ENCODE measurements at regions not wholly inside any gene's neighbourhood (a gene's known extent, or its start where the extent isn't known, plus 50 kb on each side); places are given as distances from the start of the nearest gene placed in this dataset.

- H3K4me3 ChIP-seq (ENCODE audit: low read depth in 1 of 5, low read length in 5 of 5): no peak overlapping the region
- H3K27me3 ChIP-seq (ENCODE audit: control insufficient read depth in 5 of 5, insufficient read depth in 4 of 5, low read length in 5 of 5): peaks cover 0 to 9% (median 3%) of the 10 kb centered on the region in 5 donors
- H3K27ac ChIP-seq (ENCODE audit: low read depth, low read length): no peak overlapping the region
- no peaks in the 10 kb centered on the region for H3K9me3 ChIP-seq (ENCODE audit: control insufficient read depth in 5 of 5, low read length in 5 of 5)
- no peak overlapping the region for H3K9ac ChIP-seq (ENCODE audit: low read length in 5 of 5)
- H3K36me3 ChIP-seq (ENCODE audit: control insufficient read depth in 5 of 5, insufficient read depth in 5 of 5, low read length in 5 of 5): no peaks in the 10 kb centered on the region
- H3K4me1 ChIP-seq (ENCODE audit: control insufficient read depth in 5 of 5, insufficient read depth in 5 of 5, low read length in 5 of 5): no peaks in the 10 kb centered on the region
Observed at GRCh38 chr6:27575594-27576361, 102.9 kb upstream of the ZNF184 start.

DNA sequence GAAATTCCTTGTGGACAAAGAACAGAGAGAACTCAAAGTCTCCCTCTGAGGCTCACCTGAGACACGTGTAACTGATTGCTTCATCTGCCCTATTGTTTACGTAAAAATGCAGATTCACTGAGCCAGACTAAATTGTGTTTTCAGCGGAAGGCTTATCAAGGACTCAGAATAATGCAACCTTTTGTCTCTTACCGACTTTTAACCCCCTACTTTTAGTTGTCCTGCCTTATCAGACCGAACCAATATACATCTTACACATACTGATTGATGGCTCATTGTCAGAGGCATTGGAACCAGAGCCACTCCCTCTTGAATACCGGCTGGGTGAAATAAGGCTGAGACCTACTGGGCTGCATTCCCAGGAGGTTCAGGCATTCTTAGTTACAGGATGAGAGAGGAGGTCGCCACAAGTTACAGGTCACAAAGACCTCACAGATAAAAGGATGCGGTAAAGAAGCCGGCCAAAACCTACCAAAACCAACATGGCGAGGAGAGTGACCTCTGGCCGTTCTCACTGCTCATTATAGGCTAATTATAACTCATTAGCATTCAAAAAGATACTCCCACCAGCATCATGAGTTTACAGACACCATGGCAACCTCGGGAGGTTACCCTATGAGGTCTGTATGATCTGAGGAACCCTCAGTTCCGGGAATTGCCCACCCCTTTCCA lies 95.5 kb upstream of the ZNF184 start:
- Histone ChIP-seq H3K27ac (ENCODE audit: low read depth, low read length) (no peak overlapping the region), H3K9ac (ENCODE audit: low read length in 5 of 5) (no peak overlapping the region), H3K4me3 (ENCODE audit: low read depth in 1 of 5, low read length in 5 of 5) (no peak overlapping the region), H3K36me3 (ENCODE audit: control insufficient read depth in 5 of 5, insufficient read depth in 5 of 5, low read length in 5 of 5) (no peaks in the 10 kb centered on the region), H3K27me3 (ENCODE audit: control insufficient read depth in 5 of 5, insufficient read depth in 4 of 5, low read length in 5 of 5) (peaks cover 21 to 32% (median 22%) of the 10 kb centered on the region in 5 donors), H3K9me3 (ENCODE audit: control insufficient read depth in 5 of 5, low read length in 5 of 5) (no peaks in the 10 kb centered on the region), H3K4me1 (ENCODE audit: control insufficient read depth in 5 of 5, insufficient read depth in 5 of 5, low read length in 5 of 5) (peaks cover 0 to 6% (median 0%) of the 10 kb centered on the region in 5 donors)

DNA sequence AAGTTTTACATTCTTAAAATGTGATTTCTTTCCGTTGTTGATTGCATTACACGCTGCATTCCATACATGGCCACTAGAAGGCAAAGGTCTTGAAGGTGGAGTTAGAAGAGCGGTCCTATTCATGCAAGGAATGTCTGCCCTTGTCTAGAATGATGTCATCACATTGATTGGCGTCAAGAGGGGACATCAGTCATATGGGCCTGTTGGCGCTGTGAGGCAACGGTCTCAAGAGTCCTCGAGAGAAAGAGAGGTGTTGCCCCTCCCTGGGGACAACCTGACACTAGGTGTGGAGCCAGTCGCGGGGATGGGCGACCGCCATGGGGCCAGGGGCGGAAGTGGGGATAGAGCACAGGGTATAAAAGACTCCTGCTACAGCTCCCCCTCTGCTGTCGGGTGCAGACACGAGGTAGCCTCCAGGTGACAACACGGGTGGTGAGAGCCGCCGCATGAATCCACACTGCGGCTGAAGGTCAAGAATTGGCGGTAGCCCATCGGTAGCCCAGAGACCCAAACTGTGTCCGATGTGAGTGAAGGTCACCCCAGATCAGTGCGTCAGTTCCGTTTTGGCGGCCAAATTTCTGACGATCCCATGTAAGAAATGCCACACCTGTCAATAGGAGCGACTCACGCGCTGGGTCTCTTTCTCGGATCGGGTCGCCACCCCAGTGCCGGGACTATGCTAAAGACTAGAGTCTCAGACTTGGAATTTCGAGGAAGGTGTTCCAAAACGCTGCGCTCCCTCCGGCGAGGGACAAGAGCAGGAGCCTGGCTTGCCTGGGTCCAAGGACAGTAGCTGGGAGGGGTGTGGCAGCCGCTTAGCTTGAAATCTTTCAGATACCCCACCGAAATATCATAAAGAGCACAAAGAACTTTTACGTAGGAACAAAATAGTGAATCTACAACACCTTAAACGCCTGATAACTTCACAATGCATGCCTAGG lies 93.2 kb upstream of the ZNF184 start:
- Histone ChIP-seq H3K9me3 (ENCODE audit: control insufficient read depth in 5 of 5, low read length in 5 of 5) (no peaks in the 10 kb centered on the region), H3K27me3 (ENCODE audit: control insufficient read depth in 5 of 5, insufficient read depth in 4 of 5, low read length in 5 of 5) (peaks cover 31 to 43% (median 36%) of the 10 kb centered on the region in 5 donors), H3K27ac (ENCODE audit: low read depth, low read length) (no peak overlapping the region)

DNA sequence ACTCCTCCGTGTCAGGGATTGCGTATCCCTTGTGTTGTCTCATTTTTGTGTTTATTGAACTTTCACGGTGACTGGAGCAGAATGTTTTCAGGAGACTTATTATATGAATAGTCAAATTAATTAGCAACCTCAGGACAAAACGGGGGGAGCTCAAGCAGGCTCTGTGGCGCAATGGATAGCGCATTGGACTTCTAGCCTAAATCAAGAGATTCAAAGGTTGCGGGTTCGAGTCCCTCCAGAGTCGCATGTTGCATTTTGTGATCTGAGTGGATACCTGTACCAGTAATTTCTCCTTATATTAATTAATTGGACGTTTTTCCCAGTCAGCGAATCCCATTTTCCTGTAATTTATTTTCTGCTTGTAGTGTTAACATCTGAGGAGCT lies 89.1 kb upstream of the ZNF184 start:
- H3K27me3 ChIP-seq (ENCODE audit: control insufficient read depth in 5 of 5, insufficient read depth in 4 of 5, low read length in 5 of 5): peaks cover 34 to 68% (median 57%) of the 10 kb centered on the region in 5 donors
- no peaks in the 10 kb centered on the region for H3K36me3 ChIP-seq (ENCODE audit: control insufficient read depth in 5 of 5, insufficient read depth in 5 of 5, low read length in 5 of 5)
- no peak overlapping the region for H3K4me3 ChIP-seq (ENCODE audit: low read depth in 1 of 5, low read length in 5 of 5)
- H3K9me3 ChIP-seq (ENCODE audit: control insufficient read depth in 5 of 5, low read length in 5 of 5): no peaks in the 10 kb centered on the region
- H3K27ac ChIP-seq (ENCODE audit: low read depth, low read length): no peak overlapping the region
- peaks cover 0 to 6% (median 0%) of the 10 kb centered on the region in 5 donors for H3K4me1 ChIP-seq (ENCODE audit: control insufficient read depth in 5 of 5, insufficient read depth in 5 of 5, low read length in 5 of 5)
- H3K9ac ChIP-seq (ENCODE audit: low read length in 5 of 5): no peak overlapping the region

More for the DNA sequence above, 93.2 kb upstream of the ZNF184 start:
- H3K4me1 ChIP-seq (ENCODE audit: control insufficient read depth in 5 of 5, insufficient read depth in 5 of 5, low read length in 5 of 5): peaks cover 0 to 6% (median 0%) of the 10 kb centered on the region in 5 donors
- H3K36me3 ChIP-seq (ENCODE audit: control insufficient read depth in 5 of 5, insufficient read depth in 5 of 5, low read length in 5 of 5): no peaks in the 10 kb centered on the region
- no peak overlapping the region for H3K9ac ChIP-seq (ENCODE audit: low read length in 5 of 5)
- no peak overlapping the region for H3K4me3 ChIP-seq (ENCODE audit: low read depth in 1 of 5, low read length in 5 of 5)

- H3K27me3 ChIP-seq (ENCODE audit: control insufficient read depth in 5 of 5, insufficient read depth in 4 of 5, low read length in 5 of 5): peaks cover 31 to 61% (median 40%) of the 10 kb centered on the region in 5 donors
- H3K36me3 ChIP-seq (ENCODE audit: control insufficient read depth in 5 of 5, insufficient read depth in 5 of 5, low read length in 5 of 5): no peaks in the 10 kb centered on the region
- H3K9me3 ChIP-seq (ENCODE audit: control insufficient read depth in 5 of 5, low read length in 5 of 5): no peaks in the 10 kb centered on the region
- no peak overlapping the region for H3K27ac ChIP-seq (ENCODE audit: low read depth, low read length)
- H3K4me1 ChIP-seq (ENCODE audit: control insufficient read depth in 5 of 5, insufficient read depth in 5 of 5, low read length in 5 of 5): no peaks in the 10 kb centered on the region
- no peak overlapping the region for H3K9ac ChIP-seq (ENCODE audit: low read length in 5 of 5)
- H3K4me3 ChIP-seq (ENCODE audit: low read depth in 1 of 5, low read length in 5 of 5): no peak overlapping the region
Observed at GRCh38 chr6:27558028-27558724, 85.3 kb upstream of the ZNF184 start.

DNA sequence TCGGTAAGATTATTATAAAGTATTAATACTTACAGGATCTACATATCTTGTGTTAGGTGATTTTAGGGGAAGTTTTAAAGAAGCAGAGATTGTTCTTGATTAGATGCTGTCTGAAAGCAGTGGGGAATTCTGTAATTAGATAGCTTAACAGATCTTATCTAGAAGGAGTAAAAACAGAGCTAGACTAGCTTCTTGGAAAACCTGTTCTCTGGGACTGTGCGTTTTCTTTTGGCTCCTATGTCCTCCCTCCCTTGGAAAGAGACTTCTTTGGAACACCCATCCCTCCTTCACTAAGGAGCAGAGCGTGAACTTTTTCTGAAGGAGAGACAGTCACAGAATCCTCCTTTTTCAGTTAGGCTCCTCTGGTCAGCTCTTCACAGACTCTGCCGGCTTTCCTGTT lies 83.5 kb upstream of the ZNF184 start:
- Histone ChIP-seq H3K27me3 (ENCODE audit: control insufficient read depth in 5 of 5, insufficient read depth in 4 of 5, low read length in 5 of 5) (peaks cover 23 to 57% (median 33%) of the 10 kb centered on the region in 5 donors), H3K4me3 (ENCODE audit: low read depth in 1 of 5, low read length in 5 of 5) (no peak overlapping the region)

GRCh38 chr6:27553123-27553904 lies 80.4 kb upstream of the ZNF184 start:
- Histone ChIP-seq H3K4me3 (ENCODE audit: low read depth in 1 of 5, low read length in 5 of 5) (no peak overlapping the region), H3K9me3 (ENCODE audit: control insufficient read depth in 5 of 5, low read length in 5 of 5) (peaks cover 0 to 2% (median 0%) of the 10 kb centered on the region in 5 donors), H3K4me1 (ENCODE audit: control insufficient read depth in 5 of 5, insufficient read depth in 5 of 5, low read length in 5 of 5) (no peaks in the 10 kb centered on the region), H3K9ac (ENCODE audit: low read length in 5 of 5) (no peak overlapping the region), H3K27ac (ENCODE audit: low read depth, low read length) (no peak overlapping the region), H3K27me3 (ENCODE audit: control insufficient read depth in 5 of 5, insufficient read depth in 4 of 5, low read length in 5 of 5) (peaks cover 21 to 50% (median 36%) of the 10 kb centered on the region in 5 donors), H3K36me3 (ENCODE audit: control insufficient read depth in 5 of 5, insufficient read depth in 5 of 5, low read length in 5 of 5) (no peaks in the 10 kb centered on the region)

More for the DNA sequence above, 83.5 kb upstream of the ZNF184 start:
- Histone ChIP-seq H3K9ac (ENCODE audit: low read length in 5 of 5) (no peak overlapping the region), H3K4me1 (ENCODE audit: control insufficient read depth in 5 of 5, insufficient read depth in 5 of 5, low read length in 5 of 5) (no peaks in the 10 kb centered on the region), H3K27ac (ENCODE audit: low read depth, low read length) (no peak overlapping the region), H3K9me3 (ENCODE audit: control insufficient read depth in 5 of 5, low read length in 5 of 5) (peaks cover 0 to 2% (median 0%) of the 10 kb centered on the region in 5 donors), H3K36me3 (ENCODE audit: control insufficient read depth in 5 of 5, insufficient read depth in 5 of 5, low read length in 5 of 5) (no peaks in the 10 kb centered on the region)

DNA sequence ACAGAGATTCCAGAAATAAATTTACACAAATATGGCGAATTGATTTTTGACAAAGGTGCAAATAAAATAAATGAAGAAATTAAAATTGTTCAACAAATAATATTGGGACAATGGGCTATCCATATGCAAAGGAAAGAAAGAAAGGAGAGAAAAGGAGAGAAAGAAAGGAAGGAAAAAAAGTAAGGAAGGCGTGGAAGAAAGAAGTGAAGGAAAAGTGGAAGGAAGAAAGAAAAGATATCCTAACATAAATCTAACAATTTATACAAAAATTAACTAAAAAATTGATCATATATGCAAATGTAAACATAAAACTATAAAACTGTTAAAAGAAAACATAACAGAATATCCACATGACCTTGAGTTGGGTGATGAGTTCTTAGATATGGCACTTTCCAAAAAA lies 78.7 kb upstream of the ZNF184 start:
- Histone ChIP-seq H3K27me3 (ENCODE audit: control insufficient read depth in 5 of 5, insufficient read depth in 4 of 5, low read length in 5 of 5) (peaks cover 20 to 50% (median 43%) of the 10 kb centered on the region in 5 donors), H3K36me3 (ENCODE audit: control insufficient read depth in 5 of 5, insufficient read depth in 5 of 5, low read length in 5 of 5) (no peaks in the 10 kb centered on the region), H3K9ac (ENCODE audit: low read length in 5 of 5) (no peak overlapping the region), H3K4me1 (ENCODE audit: control insufficient read depth in 5 of 5, insufficient read depth in 5 of 5, low read length in 5 of 5) (no peaks in the 10 kb centered on the region), H3K27ac (ENCODE audit: low read depth, low read length) (no peak overlapping the region), H3K4me3 (ENCODE audit: low read depth in 1 of 5, low read length in 5 of 5) (no peak overlapping the region), H3K9me3 (ENCODE audit: control insufficient read depth in 5 of 5, low read length in 5 of 5) (peaks cover 0 to 4% (median 0%) of the 10 kb centered on the region in 5 donors)

DNA sequence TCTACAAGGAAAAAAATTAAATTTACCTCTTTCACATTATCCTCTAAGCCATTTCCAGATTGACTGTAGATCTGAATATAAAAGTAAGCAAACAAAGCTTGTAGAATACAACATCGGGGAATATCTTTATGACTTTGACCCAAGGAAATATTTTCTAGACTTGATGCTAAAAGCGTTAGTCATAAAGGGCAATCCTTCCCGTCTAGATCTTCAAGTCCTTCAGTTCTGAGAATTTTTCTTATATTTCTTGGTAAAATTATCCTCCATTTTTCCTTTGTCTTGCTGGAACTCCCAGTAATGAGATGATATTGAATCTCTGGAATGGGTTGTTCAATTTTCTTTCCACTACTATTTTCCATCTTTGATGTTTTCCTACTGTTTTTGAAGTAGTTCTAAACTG lies 77.8 kb upstream of the ZNF184 start:
- H3K4me1 ChIP-seq (ENCODE audit: control insufficient read depth in 5 of 5, insufficient read depth in 5 of 5, low read length in 5 of 5): peaks cover 0 to 1% (median 0%) of the 10 kb centered on the region in 5 donors
- H3K9me3 ChIP-seq (ENCODE audit: control insufficient read depth in 5 of 5, low read length in 5 of 5): peaks cover 0 to 6% (median 0%) of the 10 kb centered on the region in 5 donors
- H3K27ac ChIP-seq (ENCODE audit: low read depth, low read length): no peak overlapping the region
- no peak overlapping the region for H3K9ac ChIP-seq (ENCODE audit: low read length in 5 of 5)
- no peaks in the 10 kb centered on the region for H3K36me3 ChIP-seq (ENCODE audit: control insufficient read depth in 5 of 5, insufficient read depth in 5 of 5, low read length in 5 of 5)
- H3K27me3 ChIP-seq (ENCODE audit: control insufficient read depth in 5 of 5, insufficient read depth in 4 of 5, low read length in 5 of 5): peaks cover 15 to 52% (median 44%) of the 10 kb centered on the region in 5 donors
- H3K4me3 ChIP-seq (ENCODE audit: low read depth in 1 of 5, low read length in 5 of 5): no peak overlapping the region

All from subcutaneous abdominal adipose tissue (tissue), 5 donors.